ENCODE measurements at regions not wholly inside any gene's neighbourhood (a gene's known extent, or its start where the extent isn't known, plus 50 kb on each side); places are given as distances from the start of the nearest gene placed in this dataset.

- ATAC-seq (replicated peaks) (no peak), DNase-seq (no peak)
- Mint-ChIP-seq H3K27me3 (no peaks in the 10 kb centered on the region), H3K4me3 (no peak overlapping the region), H3K27ac (no peak overlapping the region), H3K4me1 (ENCODE audit: low read depth in 2 of 2) (no peaks in the 10 kb centered on the region), H3K9me3 (peaks cover 4 to 5% of the 10 kb centered on the region in 2 donors), H3K36me3 (ENCODE audit: insufficient read depth) (no peaks in the 10 kb centered on the region)
Measured at GRCh38 chr3:182178488-182179200, 466.9 kb downstream of the SOX2 start.

DNA sequence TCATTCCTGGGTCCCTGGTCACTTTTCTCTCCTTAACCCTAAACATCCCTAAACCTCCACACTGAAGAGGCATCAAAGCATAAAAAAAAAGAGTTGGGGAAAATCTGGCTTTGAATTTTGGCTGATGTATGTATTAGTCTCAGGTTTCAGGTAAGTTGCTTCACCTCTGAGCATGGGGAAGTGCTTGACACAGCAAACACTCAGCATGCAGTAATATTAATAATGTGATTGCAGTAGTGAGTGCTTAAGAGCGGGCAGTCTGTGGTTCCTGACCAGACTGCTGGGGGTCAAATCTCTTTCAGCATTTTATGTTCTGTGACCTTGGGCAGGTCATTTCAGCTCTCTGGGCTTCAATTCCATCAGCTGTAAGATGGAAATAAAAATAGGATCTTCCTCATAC lies 467.9 kb downstream of the SOX2 start:
- H3K36me3 Mint-ChIP-seq (ENCODE audit: insufficient read depth): no peaks in the 10 kb centered on the region
- ATAC-seq (replicated peaks): no peak

GRCh38 chr3:182180654-182181385 lies 469.1 kb downstream of the SOX2 start:
- DNase-seq (no peak), ATAC-seq (replicated peaks) (no peak)
- Mint-ChIP-seq H3K27ac (no peak overlapping the region), H3K9me3 (peaks cover 5 to 7% of the 10 kb centered on the region in 2 donors), H3K36me3 (ENCODE audit: insufficient read depth) (no peaks in the 10 kb centered on the region), H3K4me3 (no peak overlapping the region), H3K4me1 (ENCODE audit: low read depth in 2 of 2) (no peaks in the 10 kb centered on the region), H3K27me3 (no peaks in the 10 kb centered on the region)

More for the DNA sequence above, 467.9 kb downstream of the SOX2 start:
- DNase-seq: no peak
- Mint-ChIP-seq H3K9me3 (peaks cover 5 to 7% of the 10 kb centered on the region in 2 donors), H3K27me3 (no peaks in the 10 kb centered on the region), H3K27ac (no peak overlapping the region), H3K4me1 (ENCODE audit: low read depth in 2 of 2) (no peaks in the 10 kb centered on the region), H3K4me3 (no peak overlapping the region)

GRCh38 chr3:182182531-182182968 lies 470.8 kb downstream of the SOX2 start:
- ATAC-seq (replicated peaks): no peak
- no peak overlapping the region for H3K4me3 Mint-ChIP-seq
- H3K4me1 Mint-ChIP-seq (ENCODE audit: low read depth in 2 of 2): no peaks in the 10 kb centered on the region
- no peak for DNase-seq
- H3K9me3 Mint-ChIP-seq: peaks cover 7% of the 10 kb centered on the region in 2 donors
- no peak overlapping the region for H3K27ac Mint-ChIP-seq
- H3K27me3 Mint-ChIP-seq: no peaks in the 10 kb centered on the region
- H3K36me3 Mint-ChIP-seq (ENCODE audit: insufficient read depth): no peaks in the 10 kb centered on the region

- H3K36me3 Mint-ChIP-seq (ENCODE audit: insufficient read depth): no peaks in the 10 kb centered on the region
- peaks cover 7% of the 10 kb centered on the region in 2 donors for H3K9me3 Mint-ChIP-seq
- H3K4me1 Mint-ChIP-seq (ENCODE audit: low read depth in 2 of 2): no peaks in the 10 kb centered on the region
- DNase-seq (no peak), ATAC-seq (replicated peaks) (no peak)
- H3K27ac Mint-ChIP-seq: no peak overlapping the region
- H3K4me3 Mint-ChIP-seq: no peak overlapping the region
- no peaks in the 10 kb centered on the region for H3K27me3 Mint-ChIP-seq
Measured at GRCh38 chr3:182183716-182184430, 472.1 kb downstream of the SOX2 start.

- no peaks in the 10 kb centered on the region for H3K4me1 Mint-ChIP-seq (ENCODE audit: low read depth in 2 of 2)
- H3K9me3 Mint-ChIP-seq: peaks cover 7% of the 10 kb centered on the region in 2 donors
- DNase-seq (no peak), ATAC-seq (replicated peaks) (no peak)
- H3K36me3 Mint-ChIP-seq (ENCODE audit: insufficient read depth): no peaks in the 10 kb centered on the region
- H3K27me3 Mint-ChIP-seq: no peaks in the 10 kb centered on the region
- no peak overlapping the region for H3K27ac Mint-ChIP-seq
- no peak overlapping the region for H3K4me3 Mint-ChIP-seq
Measured at GRCh38 chr3:182185313-182185712, 473.6 kb downstream of the SOX2 start.

GRCh38 chr3:182190056-182190455 lies 478.3 kb downstream of the SOX2 start:
- DNase-seq (no peak), ATAC-seq (replicated peaks) (no peak)
- Mint-ChIP-seq H3K27ac (no peak overlapping the region), H3K36me3 (ENCODE audit: insufficient read depth) (no peaks in the 10 kb centered on the region), H3K4me3 (no peak overlapping the region), H3K4me1 (ENCODE audit: low read depth in 2 of 2) (no peaks in the 10 kb centered on the region), H3K9me3 (peaks cover 0 to 7% of the 10 kb centered on the region in 2 donors), H3K27me3 (no peaks in the 10 kb centered on the region)

GRCh38 chr3:182198345-182198744 lies 486.6 kb downstream of the SOX2 start:
- Mint-ChIP-seq H3K4me3 (no peak overlapping the region), H3K9me3 (peaks cover 0 to 1% of the 10 kb centered on the region in 2 donors), H3K27ac (no peak overlapping the region), H3K36me3 (ENCODE audit: insufficient read depth) (no peaks in the 10 kb centered on the region), H3K27me3 (no peaks in the 10 kb centered on the region), H3K4me1 (ENCODE audit: low read depth in 2 of 2) (no peaks in the 10 kb centered on the region)
- DNase-seq (no peak), ATAC-seq (replicated peaks) (no peak)

DNA sequence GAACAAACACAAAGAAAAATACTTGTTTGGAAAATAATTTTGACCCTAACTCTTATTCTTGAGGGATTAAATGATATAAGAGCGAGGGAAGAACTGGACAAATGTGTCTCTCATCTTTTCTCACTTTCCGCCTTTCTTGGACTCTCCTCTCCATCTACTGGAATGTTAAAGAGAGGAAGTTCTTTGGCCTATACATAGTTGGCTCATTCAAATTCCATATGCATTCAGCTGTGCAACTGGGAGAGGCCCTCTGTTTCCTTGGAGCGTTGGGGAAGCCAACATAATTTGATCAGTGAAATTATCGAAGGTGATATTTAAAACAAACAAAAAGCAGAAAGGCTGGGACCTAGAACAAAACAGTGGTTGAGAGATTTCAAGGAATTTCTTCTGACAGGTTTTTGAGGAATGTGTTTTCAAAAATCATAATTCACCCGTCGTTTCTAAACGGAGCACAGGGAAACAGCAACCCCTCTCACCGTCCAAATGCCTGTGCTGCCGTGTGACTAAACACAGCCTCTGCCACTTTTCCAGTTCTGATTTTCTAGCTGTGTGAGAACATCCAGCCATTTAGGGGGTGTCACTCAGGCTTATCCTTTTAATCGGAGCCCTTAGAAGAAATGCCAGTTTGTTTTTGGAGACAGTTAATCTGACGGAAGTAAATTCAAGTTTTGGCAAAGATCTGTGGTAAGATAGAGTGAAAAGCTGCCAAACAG lies 489.9 kb downstream of the SOX2 start:
- ATAC-seq (replicated peaks): no peak

DNA sequence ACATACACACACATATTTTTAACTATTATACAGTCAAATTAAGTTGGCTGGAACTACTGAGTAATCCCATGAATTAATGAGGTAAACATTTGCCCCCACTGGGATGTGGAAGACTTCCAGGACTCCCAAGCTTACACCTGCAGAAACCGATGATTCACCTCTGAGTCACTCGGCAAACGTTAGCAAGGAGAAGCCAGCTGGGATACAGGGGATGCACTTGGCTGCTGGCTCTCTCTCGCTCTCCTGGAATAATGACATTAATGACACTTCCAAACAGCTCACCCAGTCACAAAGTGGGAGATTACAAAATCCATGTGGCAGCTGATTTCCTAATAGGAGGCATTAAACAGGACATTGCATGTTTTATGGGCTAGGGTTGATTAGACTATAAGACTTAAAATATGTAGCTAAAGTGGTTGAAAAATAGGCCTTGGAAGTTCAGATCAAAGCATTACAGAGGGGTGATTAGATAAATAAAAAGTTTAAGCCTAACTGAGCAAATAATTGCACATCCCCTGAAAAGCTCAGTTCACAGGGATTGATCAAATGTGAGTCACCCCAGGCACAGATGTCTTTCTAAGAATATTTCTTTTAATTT lies 500.9 kb downstream of the SOX2 start:
- DNase-seq: no peak
- no peaks in the 10 kb centered on the region for H3K27me3 Mint-ChIP-seq
- no peak overlapping the region for H3K4me3 Mint-ChIP-seq

More for the DNA sequence above, 489.9 kb downstream of the SOX2 start:
- Mint-ChIP-seq H3K36me3 (ENCODE audit: insufficient read depth) (no peaks in the 10 kb centered on the region), H3K4me3 (no peak overlapping the region), H3K4me1 (ENCODE audit: low read depth in 2 of 2) (no peaks in the 10 kb centered on the region), H3K27me3 (no peaks in the 10 kb centered on the region), H3K27ac (no peak overlapping the region), H3K9me3 (peaks cover 5 to 14% of the 10 kb centered on the region in 2 donors)
- no peak for DNase-seq

GRCh38 chr3:182214416-182214815 lies 502.7 kb downstream of the SOX2 start:
- Mint-ChIP-seq H3K36me3 (ENCODE audit: insufficient read depth) (no peaks in the 10 kb centered on the region), H3K4me3 (no peak overlapping the region), H3K9me3 (peaks cover 6 to 9% of the 10 kb centered on the region in 2 donors), H3K4me1 (ENCODE audit: low read depth in 2 of 2) (no peaks in the 10 kb centered on the region), H3K27ac (no peak overlapping the region), H3K27me3 (no peaks in the 10 kb centered on the region)
- ATAC-seq (replicated peaks) (no peak), DNase-seq (no peak)

More for the DNA sequence above, 500.9 kb downstream of the SOX2 start:
- no peak for ATAC-seq (replicated peaks)
- Mint-ChIP-seq H3K27ac (no peak overlapping the region), H3K36me3 (ENCODE audit: insufficient read depth) (no peaks in the 10 kb centered on the region), H3K9me3 (peaks cover 6 to 9% of the 10 kb centered on the region in 2 donors), H3K4me1 (ENCODE audit: low read depth in 2 of 2) (no peaks in the 10 kb centered on the region)

DNA sequence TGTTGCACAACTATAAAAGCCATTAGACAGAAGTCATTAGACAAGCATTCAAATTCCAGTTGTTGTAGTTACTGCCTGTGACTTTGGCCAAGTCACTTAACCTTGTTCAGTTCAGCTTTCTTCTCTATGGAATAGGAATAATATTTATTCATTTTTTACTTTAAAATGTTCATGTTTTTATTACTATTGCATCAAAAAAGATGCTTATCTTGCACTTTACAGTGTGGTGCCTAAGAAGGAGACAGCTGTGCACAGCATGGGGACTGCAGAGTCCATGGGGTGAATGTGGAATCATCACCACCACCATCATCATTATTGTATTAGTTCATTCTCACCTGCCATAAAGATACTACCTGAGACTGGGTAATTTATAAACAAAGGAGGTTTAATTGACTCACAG lies 504.2 kb downstream of the SOX2 start:
- Mint-ChIP-seq H3K4me3 (no peak overlapping the region), H3K4me1 (ENCODE audit: low read depth in 2 of 2) (no peaks in the 10 kb centered on the region), H3K27ac (no peak overlapping the region), H3K27me3 (no peaks in the 10 kb centered on the region), H3K36me3 (ENCODE audit: insufficient read depth) (no peaks in the 10 kb centered on the region), H3K9me3 (peaks cover 4 to 6% of the 10 kb centered on the region in 2 donors)
- ATAC-seq (replicated peaks) (no peak), DNase-seq (no peak)

All from effector memory CD8-positive, alpha-beta T cell (primary cell).